Prostate gland (tissue), 2 donors: ENCODE measurements at regions not wholly inside any gene's neighbourhood (a gene's known extent, or its start where the extent isn't known, plus 50 kb on each side); places are given as distances from the start of the nearest gene placed in this dataset.

Source experiments
- CTCF ChIP-seq, 4 experiments: fragments of 200-600 bp in 2 of 4; fragments of 450-650 bp in 2 of 4; sonication (generic) in 2 of 4; IDR thresholded peaks; 1 replicate in 3 of 4; 2 replicates in 1 of 4; pipeline ENCODE4 v1.5.1; 2016 to 2019; ENCODE audit warnings: antibody characterized with exemption in 4 of 4, mild to moderate bottlenecking in 2 of 4, moderate library complexity in 2 of 4
- POLR2A ChIP-seq: fragments of 450-650 bp; IDR thresholded peaks from one replicate; pipeline ENCODE4 v1.6.1; 2016; ENCODE audit warnings: antibody characterized with exemption, mild to moderate bottlenecking
- POLR2AphosphoS5 ChIP-seq: sonication (generic); formaldehyde crosslinking; IDR thresholded peaks from one replicate; pipeline ENCODE4 v1.6.1; 2017; ENCODE audit warnings: antibody characterized with exemption

GRCh38 chr5:72677447-72677846 is 139.0 kb upstream of the TNPO1 start:
- TF ChIP-seq CTCF (IDR thresholded peaks at IDR 0.05) (no peak), POLR2AphosphoS5 (no peak), POLR2A (no peak)
